ENCODE measurements at regions not wholly inside any gene's neighbourhood (a gene's known extent, or its start where the extent isn't known, plus 50 kb on each side); places are given as distances from the start of the nearest gene placed in this dataset.

DNA sequence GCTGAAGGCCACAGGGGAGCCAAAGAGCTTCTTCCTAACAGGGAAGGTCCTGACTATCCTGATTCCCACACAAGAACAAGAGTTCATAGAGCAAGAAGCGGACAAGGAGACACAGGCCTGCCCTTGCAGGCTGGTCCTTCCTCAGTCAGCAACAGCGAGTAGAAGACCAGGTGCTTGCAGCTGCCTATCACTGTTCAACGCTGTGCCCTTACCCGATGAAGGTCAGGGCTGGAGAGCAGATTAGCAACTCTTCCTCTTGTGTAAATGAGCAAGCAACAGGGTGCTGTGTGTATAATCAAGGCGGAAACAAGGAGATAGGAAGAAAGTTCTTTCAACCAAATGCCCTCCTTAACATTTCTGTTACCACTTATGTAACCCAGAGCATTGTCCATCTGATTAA lies 115.3 kb upstream of the SPACA1 start:
- TF ChIP-seq, protein P1, sequence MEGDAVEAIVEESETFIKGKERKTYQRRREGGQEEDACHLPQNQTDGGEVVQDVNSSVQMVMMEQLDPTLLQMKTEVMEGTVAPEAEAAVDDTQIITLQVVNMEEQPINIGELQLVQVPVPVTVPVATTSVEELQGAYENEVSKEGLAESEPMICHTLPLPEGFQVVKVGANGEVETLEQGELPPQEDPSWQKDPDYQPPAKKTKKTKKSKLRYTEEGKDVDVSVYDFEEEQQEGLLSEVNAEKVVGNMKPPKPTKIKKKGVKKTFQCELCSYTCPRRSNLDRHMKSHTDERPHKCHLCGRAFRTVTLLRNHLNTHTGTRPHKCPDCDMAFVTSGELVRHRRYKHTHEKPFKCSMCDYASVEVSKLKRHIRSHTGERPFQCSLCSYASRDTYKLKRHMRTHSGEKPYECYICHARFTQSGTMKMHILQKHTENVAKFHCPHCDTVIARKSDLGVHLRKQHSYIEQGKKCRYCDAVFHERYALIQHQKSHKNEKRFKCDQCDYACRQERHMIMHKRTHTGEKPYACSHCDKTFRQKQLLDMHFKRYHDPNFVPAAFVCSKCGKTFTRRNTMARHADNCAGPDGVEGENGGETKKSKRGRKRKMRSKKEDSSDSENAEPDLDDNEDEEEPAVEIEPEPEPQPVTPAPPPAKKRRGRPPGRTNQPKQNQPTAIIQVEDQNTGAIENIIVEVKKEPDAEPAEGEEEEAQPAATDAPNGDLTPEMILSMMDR (IDR thresholded peaks at IDR 0.05; ENCODE audit: borderline replicate concordance, extremely low read depth, low read length, poor library complexity, severe bottlenecking): no peak
- TF ChIP-seq EZH2 (IDR thresholded peaks at IDR 0.05; ENCODE audit: borderline replicate concordance, low read depth, low read length, severe bottlenecking): no peak

All from DND-41 (cell line).